ENCODE measurements at regions not wholly inside any gene's neighbourhood (a gene's known extent, or its start where the extent isn't known, plus 50 kb on each side); places are given as distances from the start of the nearest gene placed in this dataset.
A peak's percentile ranks its signal among the peaks of the same experiment; 100 is the strongest.

- H3K4me2 ChIP-seq (ENCODE audit: low read length) = no peak overlapping the region
- no peaks in the 10 kb centered on the region for H3K36me3 ChIP-seq (ENCODE audit: control insufficient read depth, low read length)
- H3F3A ChIP-seq (ENCODE audit: control insufficient read depth, insufficient read depth) = no peaks in the 10 kb centered on the region
- no peaks in the 10 kb centered on the region for H4K20me1 ChIP-seq (ENCODE audit: control insufficient read depth, insufficient read depth, low read depth, low read length)
- TF ChIP-seq EZH2phosphoT487 (IDR thresholded peaks at IDR 0.05; ENCODE audit: borderline replicate concordance, low read length) (no peak), CTCF (IDR thresholded peaks at IDR 0.05; ENCODE audit: low read depth, low read length, poor library complexity, severe bottlenecking) (no peak)
- H3K9me2 ChIP-seq (replicated peaks; ENCODE audit: control insufficient read depth, low read length) = no peaks in the 10 kb centered on the region
- H3K27ac ChIP-seq (ENCODE audit: low read depth, low read length) = no peak overlapping the region
- no peaks in the 10 kb centered on the region for H3K4me1 ChIP-seq (ENCODE audit: control insufficient read depth, low read length)
- H3K9me3 ChIP-seq (ENCODE audit: control insufficient read depth, insufficient read depth, low read length) = no peaks in the 10 kb centered on the region
- no peaks in the 10 kb centered on the region for H3K79me2 ChIP-seq (ENCODE audit: control insufficient read depth, low read length)
- no peak overlapping the region for H3K4me3 ChIP-seq (ENCODE audit: low read length)
- no peaks in the 10 kb centered on the region for H3K27me3 ChIP-seq (ENCODE audit: control insufficient read depth, low read length)
Observed at GRCh38 chrX:134115270-134115669, 121.7 kb upstream of the CCDC160 start.

DNA sequence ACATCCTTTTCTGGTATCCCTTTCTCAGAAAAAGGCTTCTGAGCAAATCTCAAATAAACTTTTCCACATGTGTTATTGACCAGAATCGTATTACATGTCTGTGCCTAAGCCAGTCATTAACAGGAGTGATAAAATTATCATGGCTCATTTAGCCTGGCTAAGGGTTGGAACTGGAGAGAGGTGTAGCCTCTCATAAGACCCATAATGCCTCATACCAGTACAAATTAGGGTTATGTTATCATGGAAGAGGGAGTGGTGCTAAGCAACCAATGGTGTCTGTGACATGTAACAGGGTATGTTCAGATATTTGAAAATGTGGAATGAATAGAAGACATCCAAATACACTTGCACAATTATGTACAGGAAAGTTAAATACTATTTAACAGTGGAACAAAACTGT is 99.6 kb upstream of the CCDC160 start:
- Histone ChIP-seq H3K4me2 (ENCODE audit: low read length) (no peak overlapping the region), H4K20me1 (ENCODE audit: control insufficient read depth, insufficient read depth, low read depth, low read length) (no peaks in the 10 kb centered on the region), H3K27ac (ENCODE audit: low read depth, low read length) (no peak overlapping the region), H3K9me2 (replicated peaks; ENCODE audit: control insufficient read depth, low read length) (no peaks in the 10 kb centered on the region), H3K36me3 (ENCODE audit: control insufficient read depth, low read length) (no peaks in the 10 kb centered on the region), H3K4me3 (ENCODE audit: low read length) (no peak overlapping the region), H3K4me1 (ENCODE audit: control insufficient read depth, low read length) (no peaks in the 10 kb centered on the region), H3F3A (ENCODE audit: control insufficient read depth, insufficient read depth) (no peaks in the 10 kb centered on the region), H3K79me2 (ENCODE audit: control insufficient read depth, low read length) (no peaks in the 10 kb centered on the region), H3K9me3 (ENCODE audit: control insufficient read depth, insufficient read depth, low read length) (no peaks in the 10 kb centered on the region), H3K27me3 (ENCODE audit: control insufficient read depth, low read length) (no peaks in the 10 kb centered on the region)
- TF ChIP-seq EZH2phosphoT487 (IDR thresholded peaks at IDR 0.05; ENCODE audit: borderline replicate concordance, low read length) = no peak
- TF ChIP-seq CTCF (IDR thresholded peaks at IDR 0.05; ENCODE audit: low read depth, low read length, poor library complexity, severe bottlenecking) = no peak

GRCh38 chrX:134139090-134139489 is 97.9 kb upstream of the CCDC160 start:
- Histone ChIP-seq H4K20me1 (ENCODE audit: control insufficient read depth, insufficient read depth, low read depth, low read length) (no peaks in the 10 kb centered on the region), H3K27ac (ENCODE audit: low read depth, low read length) (no peak overlapping the region), H3F3A (ENCODE audit: control insufficient read depth, insufficient read depth) (no peaks in the 10 kb centered on the region), H3K4me1 (ENCODE audit: control insufficient read depth, low read length) (no peaks in the 10 kb centered on the region), H3K4me3 (ENCODE audit: low read length) (no peak overlapping the region), H3K79me2 (ENCODE audit: control insufficient read depth, low read length) (no peaks in the 10 kb centered on the region), H3K4me2 (ENCODE audit: low read length) (no peak overlapping the region), H3K36me3 (ENCODE audit: control insufficient read depth, low read length) (no peaks in the 10 kb centered on the region), H3K27me3 (ENCODE audit: control insufficient read depth, low read length) (no peaks in the 10 kb centered on the region), H3K9me3 (ENCODE audit: control insufficient read depth, insufficient read depth, low read length) (no peaks in the 10 kb centered on the region), H3K9me2 (replicated peaks; ENCODE audit: control insufficient read depth, low read length) (no peaks in the 10 kb centered on the region)
- TF ChIP-seq CTCF (IDR thresholded peaks at IDR 0.05; ENCODE audit: low read depth, low read length, poor library complexity, severe bottlenecking) = no peak
- no peak for TF ChIP-seq EZH2phosphoT487 (IDR thresholded peaks at IDR 0.05; ENCODE audit: borderline replicate concordance, low read length)

GRCh38 chrX:134144231-134144630 is 92.8 kb upstream of the CCDC160 start:
- H3K4me2 ChIP-seq (ENCODE audit: low read length) = no peak overlapping the region
- H3F3A ChIP-seq (ENCODE audit: control insufficient read depth, insufficient read depth) = no peaks in the 10 kb centered on the region
- no peaks in the 10 kb centered on the region for H4K20me1 ChIP-seq (ENCODE audit: control insufficient read depth, insufficient read depth, low read depth, low read length)
- H3K79me2 ChIP-seq (ENCODE audit: control insufficient read depth, low read length) = no peaks in the 10 kb centered on the region
- H3K27ac ChIP-seq (ENCODE audit: low read depth, low read length) = no peak overlapping the region
- TF ChIP-seq EZH2phosphoT487 (IDR thresholded peaks at IDR 0.05; ENCODE audit: borderline replicate concordance, low read length) = no peak
- peak; percentile 49 for TF ChIP-seq CTCF (IDR thresholded peaks at IDR 0.05; ENCODE audit: low read depth, low read length, poor library complexity, severe bottlenecking)
- no peaks in the 10 kb centered on the region for H3K4me1 ChIP-seq (ENCODE audit: control insufficient read depth, low read length)
- no peaks in the 10 kb centered on the region for H3K9me2 ChIP-seq (replicated peaks; ENCODE audit: control insufficient read depth, low read length)
- no peaks in the 10 kb centered on the region for H3K27me3 ChIP-seq (ENCODE audit: control insufficient read depth, low read length)
- no peaks in the 10 kb centered on the region for H3K36me3 ChIP-seq (ENCODE audit: control insufficient read depth, low read length)
- H3K9me3 ChIP-seq (ENCODE audit: control insufficient read depth, insufficient read depth, low read length) = no peaks in the 10 kb centered on the region
- no peak overlapping the region for H3K4me3 ChIP-seq (ENCODE audit: low read length)

Data from DOHH2 (cell line).